Ovary (tissue), 7 donors: ENCODE measurements at regions not wholly inside any gene's neighbourhood (a gene's known extent, or its start where the extent isn't known, plus 50 kb on each side); places are given as distances from the start of the nearest gene placed in this dataset.

ENCODE experiments used
- DNase-seq, 5 donors: peaks; one replicate each; pipeline ENCODE4 v3.0.0-alpha.2; 2019 to 2020
- H3K27ac ChIP-seq, 2 donors: fragments of 200-600 bp; one replicate each; pipeline versions ENCODE4 v1.5.1 to v1.8.0; 2019 to 2022
- H3K27me3 ChIP-seq: fragments of 200-600 bp; one replicate; pipeline ENCODE4 v1.8.0; 2022
- H3K36me3 ChIP-seq: fragments of 200-600 bp; sonication (generic); one replicate; pipeline ENCODE4 v1.5.1; 2019
- H3K4me1 ChIP-seq: one replicate; pipeline ENCODE4 v1.8.1; 2013; ENCODE audit warnings: mild to moderate bottlenecking, moderate library complexity; ENCODE audit not compliant: insufficient read depth
- H3K4me3 ChIP-seq: fragments of 200-600 bp; sonication (generic); one replicate; pipeline ENCODE4 v1.5.1; 2017
- H3K9me3 ChIP-seq, 2 donors: fragments of 200-600 bp in 1 of 2; sonication (generic) in 1 of 2; one replicate each; pipeline versions ENCODE4 v1.5.1 to v1.8.1; 2013 to 2019; ENCODE audit warnings: mild to moderate bottlenecking in 1 of 2, moderate library complexity in 1 of 2
- CTCF ChIP-seq, 3 donors: fragments of 450-650 bp in 2 of 3; fragments of 200-600 bp in 1 of 3; IDR thresholded peaks; one replicate each; pipeline versions ENCODE4 v1.5.1 to v1.8.0; 2016 to 2022; ENCODE audit warnings: antibody characterized with exemption in 3 of 3, mild to moderate bottlenecking in 1 of 3
- EP300 ChIP-seq: sonication (generic); formaldehyde crosslinking; IDR thresholded peaks from one replicate; pipeline ENCODE4 v1.6.1; 2017; ENCODE audit warnings: antibody characterized with exemption
- POLR2A ChIP-seq: fragments of 450-650 bp; IDR thresholded peaks from one replicate; pipeline ENCODE4 v1.6.1; 2017; ENCODE audit warnings: antibody characterized with exemption, mild to moderate bottlenecking, moderate library complexity
- WGBS, 3 donors: extraction: QIAGEN DNeasy Blood & Tissue Kit in 1 of 3; methylation state at CpG; one replicate each; pipeline versions ENCODE4 v1.1.5 to v1.1.7; 2013 to 2017; 5-methylcytosine and 5-hydroxymethylcytosine counted together
- intact Hi-C, 4 donors: fragments of 100-400 bp; cut with DNase I; formaldehyde crosslinking; loops; one replicate each; pipeline versions ENCODE4 v1.11.0 to v1.15.1; 2022 to 2023
- donor health status: DM: no; HTN: no; CAD: no; lungs with moderate emphysema.
- donor health status: DM: no; HTN: no; CAD: no.
- donor health status: Bipolar disorder and iron deficiency.
- donor health status: DM: no; HTN: no; CAD: no.
- donor health status: DM: yes; HTN: yes; CAD: no.

DNA sequence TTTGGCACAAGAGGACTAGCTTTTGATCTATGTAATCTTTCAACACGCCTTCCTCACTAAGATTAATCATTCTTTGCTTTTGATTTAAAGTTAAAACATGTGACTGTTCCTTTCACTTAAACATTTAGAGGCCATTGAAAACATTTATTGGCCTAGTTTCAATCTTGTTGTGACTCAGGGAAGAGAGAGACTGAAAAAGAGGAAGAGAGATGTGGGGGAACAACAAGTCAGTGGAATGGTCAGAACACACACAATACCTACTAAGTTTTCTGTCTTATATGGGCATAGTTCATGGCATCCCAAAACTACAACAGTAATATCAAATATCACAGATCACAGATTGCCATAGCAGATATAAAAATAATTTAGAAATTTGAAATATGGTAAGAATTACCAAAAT, 812.9 kb upstream of the AGA start:
- intact Hi-C loops, result no loop called here
- no peak for TF ChIP-seq POLR2A
- TF ChIP-seq CTCF (IDR thresholded peaks at IDR 0.05), result no peak
- no peak for TF ChIP-seq EP300
- Histone ChIP-seq H3K27me3 (no peaks in the 10 kb centered on the region), H3K27ac (no peak overlapping the region), H3K9me3 (no peaks in the 10 kb centered on the region), H3K36me3 (no peaks in the 10 kb centered on the region), H3K4me1 (no peaks in the 10 kb centered on the region), H3K4me3 (no peak overlapping the region)
- no peak for DNase-seq
- 46 to 57% (median 54%) methylated on average over 1 of the region's 1 CpG for WGBS, 3 donors

DNA sequence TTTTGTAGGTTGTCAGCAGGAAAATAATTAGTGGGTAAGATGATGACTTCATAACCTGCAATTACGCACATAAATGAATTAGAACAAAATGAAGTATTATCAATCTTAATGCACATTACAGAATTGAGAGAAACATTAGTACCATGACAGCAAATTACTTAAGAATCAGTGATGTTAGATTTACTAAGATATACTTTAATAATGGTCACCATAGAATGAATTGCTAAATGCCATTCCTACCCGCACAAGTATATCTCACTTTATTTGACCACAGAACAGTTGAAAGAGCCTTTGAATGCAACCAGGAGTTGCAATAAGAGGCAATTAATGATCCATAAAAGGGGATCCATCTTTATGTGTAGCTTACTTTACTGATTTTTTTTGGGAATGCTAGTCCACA, 816.4 kb upstream of the AGA start:
- no peak for TF ChIP-seq EP300
- no peak for TF ChIP-seq POLR2A
- TF ChIP-seq CTCF (IDR thresholded peaks at IDR 0.05), result no peak
- no peak overlapping the region for H3K27ac ChIP-seq
- 93 to 97% (median 94%) methylated on average over 2 of the region's 2 CpGs for WGBS, 3 donors
- no peak for DNase-seq
- H3K9me3 ChIP-seq, result no peaks in the 10 kb centered on the region
- no peaks in the 10 kb centered on the region for H3K27me3 ChIP-seq
- no peaks in the 10 kb centered on the region for H3K36me3 ChIP-seq
- intact Hi-C loops, result no loop called here
- no peaks in the 10 kb centered on the region for H3K4me1 ChIP-seq
- H3K4me3 ChIP-seq, result no peak overlapping the region

DNA sequence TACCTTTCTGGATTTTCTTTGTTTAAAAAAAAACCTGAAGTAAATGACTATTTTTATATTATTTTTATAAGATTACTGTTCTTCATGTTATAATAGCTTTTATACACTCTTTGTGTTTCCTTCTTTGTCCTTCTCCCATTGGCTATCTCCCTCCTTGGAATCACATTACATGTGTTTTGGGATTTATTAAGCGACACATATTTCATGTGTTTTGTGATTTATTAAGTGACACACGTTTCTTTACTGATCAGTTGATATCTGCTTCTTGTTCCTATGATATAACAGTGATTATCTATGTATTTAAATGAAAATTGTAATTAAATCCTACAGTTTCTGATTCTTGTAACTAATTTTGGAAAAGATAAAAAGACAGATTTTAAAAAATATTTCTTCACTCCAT, 817.3 kb upstream of the AGA start:
- 46 to 54% (median 49%) methylated on average over 2 of the region's 2 CpGs for WGBS, 3 donors
- TF ChIP-seq EP300, result no peak
- no peak for TF ChIP-seq CTCF (IDR thresholded peaks at IDR 0.05)
- no peak for TF ChIP-seq POLR2A
- H3K27me3 ChIP-seq, result no peaks in the 10 kb centered on the region
- no peak overlapping the region for H3K4me3 ChIP-seq
- no peaks in the 10 kb centered on the region for H3K4me1 ChIP-seq
- intact Hi-C loops, result no loop called here
- no peaks in the 10 kb centered on the region for H3K9me3 ChIP-seq
- no peaks in the 10 kb centered on the region for H3K36me3 ChIP-seq
- no peak for DNase-seq
- H3K27ac ChIP-seq, result no peak overlapping the region

DNA sequence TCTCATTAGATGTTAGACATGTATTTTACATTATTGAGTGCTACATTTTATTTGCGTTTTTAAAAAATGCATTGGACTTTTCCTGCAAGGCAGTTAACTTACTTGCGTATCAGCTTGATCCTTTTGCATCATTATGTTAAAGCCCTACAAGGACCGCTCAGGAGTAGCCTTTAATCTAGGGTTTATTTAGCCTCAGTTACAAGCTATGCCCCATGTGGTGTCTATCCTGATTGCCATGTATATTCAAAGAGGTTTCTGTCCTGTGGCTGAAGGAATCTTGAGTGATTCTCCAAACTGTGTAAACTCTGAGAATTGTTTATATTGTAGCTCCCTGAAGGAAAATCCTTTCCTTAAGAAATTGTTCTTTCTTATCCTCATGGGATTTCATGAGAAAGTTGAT, 821.8 kb upstream of the AGA start:
- Histone ChIP-seq H3K4me1 (no peaks in the 10 kb centered on the region), H3K9me3 (no peaks in the 10 kb centered on the region), H3K4me3 (no peak overlapping the region), H3K36me3 (no peaks in the 10 kb centered on the region), H3K27me3 (no peaks in the 10 kb centered on the region), H3K27ac (no peak overlapping the region)
- DNase-seq, result no peak
- intact Hi-C loops, result no loop called here
- TF ChIP-seq EP300, result no peak
- TF ChIP-seq POLR2A, result no peak
- no peak for TF ChIP-seq CTCF (IDR thresholded peaks at IDR 0.05)
- 85 to 94% (median 90%) methylated on average over 3 of the region's 3 CpGs for WGBS, 3 donors

DNA sequence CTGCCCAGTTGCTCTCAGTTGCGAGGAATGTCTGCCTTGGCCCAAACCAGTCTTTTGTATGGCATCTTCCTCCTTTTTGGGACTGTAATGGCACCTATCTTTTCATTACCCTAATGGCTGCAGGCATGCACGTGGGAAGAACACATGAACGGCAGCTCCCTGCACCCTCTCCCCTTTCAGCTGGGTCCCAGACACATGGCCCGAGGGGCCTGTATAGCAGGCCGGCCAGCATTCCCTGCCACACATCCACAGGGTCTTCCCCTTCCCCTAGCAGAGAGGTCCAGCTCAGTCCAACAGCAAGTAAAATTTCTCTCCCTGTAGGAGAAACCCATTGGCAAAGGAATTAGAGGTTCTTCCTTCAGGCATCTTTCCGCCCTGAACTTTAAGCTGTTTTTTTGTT, 829.1 kb upstream of the AGA start:
- intact Hi-C loops, result no loop called here
- WGBS, 3 donors, result 89 to 92% (median 89%) methylated on average over 6 of the region's 6 CpGs

More for the DNA sequence above, 829.1 kb upstream of the AGA start:
- H3K27me3 ChIP-seq, result no peaks in the 10 kb centered on the region
- H3K36me3 ChIP-seq, result no peaks in the 10 kb centered on the region
- TF ChIP-seq POLR2A, result no peak
- TF ChIP-seq EP300, result no peak
- no peak for TF ChIP-seq CTCF (IDR thresholded peaks at IDR 0.05)
- no peak overlapping the region for H3K27ac ChIP-seq
- H3K4me3 ChIP-seq, result no peak overlapping the region
- no peaks in the 10 kb centered on the region for H3K9me3 ChIP-seq
- H3K4me1 ChIP-seq, result no peaks in the 10 kb centered on the region
- DNase-seq, result no peak
